ENCODE measurements at regions not wholly inside any gene's neighbourhood (a gene's known extent, or its start where the extent isn't known, plus 50 kb on each side); places are given as distances from the start of the nearest gene placed in this dataset.

- ATAC-seq (no peak), DNase-seq (ENCODE audit: low spot score) (no peak)
Observed at GRCh38 chr21:27269644-27270043, 302.8 kb upstream of the ADAMTS5 start.

- ATAC-seq (no peak), DNase-seq (ENCODE audit: low spot score) (no peak)
Observed at GRCh38 chr21:27268290-27268689, 301.4 kb upstream of the ADAMTS5 start.

- ATAC-seq, result no peak
- DNase-seq (ENCODE audit: low spot score), result no peak
Observed at GRCh38 chr21:27265949-27266348, 299.1 kb upstream of the ADAMTS5 start.

- DNase-seq (ENCODE audit: low spot score) (no peak), ATAC-seq (no peak)
Observed at GRCh38 chr21:27265492-27265891, 298.6 kb upstream of the ADAMTS5 start.

GRCh38 chr21:27261676-27262075 lies 294.8 kb upstream of the ADAMTS5 start:
- ATAC-seq (no peak), DNase-seq (ENCODE audit: low spot score) (no peak)

GRCh38 chr21:27260728-27261127 lies 293.8 kb upstream of the ADAMTS5 start:
- no peak for DNase-seq (ENCODE audit: low spot score)
- no peak for ATAC-seq

GRCh38 chr21:27258742-27259448 lies 292.0 kb upstream of the ADAMTS5 start:
- no peak for ATAC-seq
- no peak for DNase-seq (ENCODE audit: low spot score)

GRCh38 chr21:27257908-27258556 lies 291.1 kb upstream of the ADAMTS5 start:
- DNase-seq (ENCODE audit: low spot score), result no peak
- ATAC-seq, result no peak

GRCh38 chr21:27257226-27257625 lies 290.3 kb upstream of the ADAMTS5 start:
- ATAC-seq, result no peak
- DNase-seq (ENCODE audit: low spot score), result no peak

- ATAC-seq (no peak), DNase-seq (ENCODE audit: low spot score) (no peak)
Observed at GRCh38 chr21:27251752-27252151, 284.9 kb upstream of the ADAMTS5 start.

- ATAC-seq (no peak), DNase-seq (ENCODE audit: low spot score) (no peak)
Observed at GRCh38 chr21:27250366-27250765, 283.5 kb upstream of the ADAMTS5 start.

- DNase-seq (ENCODE audit: low spot score), result no peak
- no peak for ATAC-seq
Observed at GRCh38 chr21:27248814-27249213, 281.9 kb upstream of the ADAMTS5 start.

- DNase-seq (ENCODE audit: low spot score) (no peak), ATAC-seq (no peak)
Observed at GRCh38 chr21:27246741-27247140, 279.9 kb upstream of the ADAMTS5 start.

GRCh38 chr21:27244776-27245175 lies 277.9 kb upstream of the ADAMTS5 start:
- ATAC-seq (no peak), DNase-seq (ENCODE audit: low spot score) (no peak)

- ATAC-seq (no peak), DNase-seq (ENCODE audit: low spot score) (no peak)
Observed at GRCh38 chr21:27244352-27244751, 277.5 kb upstream of the ADAMTS5 start.

GRCh38 chr21:27240839-27241238 lies 274.0 kb upstream of the ADAMTS5 start:
- ATAC-seq, result no peak
- no peak for DNase-seq (ENCODE audit: low spot score)

- no peak for ATAC-seq
- DNase-seq (ENCODE audit: low spot score), result no peak
Observed at GRCh38 chr21:27233514-27234115, 266.7 kb upstream of the ADAMTS5 start.

- ATAC-seq (no peak), DNase-seq (ENCODE audit: low spot score) (no peak)
Observed at GRCh38 chr21:27225940-27226339, 259.1 kb upstream of the ADAMTS5 start.

- no peak for ATAC-seq
Observed at GRCh38 chr21:27225151-27225550, 258.3 kb upstream of the ADAMTS5 start.

GRCh38 chr21:27224169-27224568 lies 257.3 kb upstream of the ADAMTS5 start:
- no peak for DNase-seq (ENCODE audit: low spot score)

More at GRCh38 chr21:27225151-27225550, 258.3 kb upstream of the ADAMTS5 start:
- no peak for DNase-seq (ENCODE audit: low spot score)

GRCh38 chr21:27221077-27221476 lies 254.2 kb upstream of the ADAMTS5 start:
- no peak for ATAC-seq
- DNase-seq (ENCODE audit: low spot score), result no peak

More at GRCh38 chr21:27224169-27224568, 257.3 kb upstream of the ADAMTS5 start:
- ATAC-seq, result no peak

GRCh38 chr21:27220416-27220815 lies 253.5 kb upstream of the ADAMTS5 start:
- no peak for ATAC-seq
- DNase-seq (ENCODE audit: low spot score), result no peak
